ENCODE measurements at regions not wholly inside any gene's neighbourhood (a gene's known extent, or its start where the extent isn't known, plus 50 kb on each side); places are given as distances from the start of the nearest gene placed in this dataset.
"Not testable (repeated sequence)": the region's sequence is repeated elsewhere in the genome, so short reads cannot be mapped to it uniquely, and the experiment has no call there.

GRCh38 chr14:30362369-30363218 is 196.4 kb upstream of the G2E3 start:
- TF ChIP-seq, protein P1, sequence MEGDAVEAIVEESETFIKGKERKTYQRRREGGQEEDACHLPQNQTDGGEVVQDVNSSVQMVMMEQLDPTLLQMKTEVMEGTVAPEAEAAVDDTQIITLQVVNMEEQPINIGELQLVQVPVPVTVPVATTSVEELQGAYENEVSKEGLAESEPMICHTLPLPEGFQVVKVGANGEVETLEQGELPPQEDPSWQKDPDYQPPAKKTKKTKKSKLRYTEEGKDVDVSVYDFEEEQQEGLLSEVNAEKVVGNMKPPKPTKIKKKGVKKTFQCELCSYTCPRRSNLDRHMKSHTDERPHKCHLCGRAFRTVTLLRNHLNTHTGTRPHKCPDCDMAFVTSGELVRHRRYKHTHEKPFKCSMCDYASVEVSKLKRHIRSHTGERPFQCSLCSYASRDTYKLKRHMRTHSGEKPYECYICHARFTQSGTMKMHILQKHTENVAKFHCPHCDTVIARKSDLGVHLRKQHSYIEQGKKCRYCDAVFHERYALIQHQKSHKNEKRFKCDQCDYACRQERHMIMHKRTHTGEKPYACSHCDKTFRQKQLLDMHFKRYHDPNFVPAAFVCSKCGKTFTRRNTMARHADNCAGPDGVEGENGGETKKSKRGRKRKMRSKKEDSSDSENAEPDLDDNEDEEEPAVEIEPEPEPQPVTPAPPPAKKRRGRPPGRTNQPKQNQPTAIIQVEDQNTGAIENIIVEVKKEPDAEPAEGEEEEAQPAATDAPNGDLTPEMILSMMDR (IDR thresholded peaks at IDR 0.05; ENCODE audit: unreplicated experiment in 3 of 3): no peak
- no peaks in the 10 kb centered on the region for H3K27me3 Mint-ChIP-seq (ENCODE audit: low read depth)
- no peaks in the 10 kb centered on the region for H3K4me1 Mint-ChIP-seq
- H3K36me3 Mint-ChIP-seq (ENCODE audit: low read depth): no peaks in the 10 kb centered on the region
- H3K27ac Mint-ChIP-seq: no peak overlapping the region
- no peak overlapping the region for H3K4me3 Mint-ChIP-seq
- H3K9me3 Mint-ChIP-seq: peaks cover 3% of the 10 kb centered on the region

GRCh38 chr14:30363219-30363880 is 195.6 kb upstream of the G2E3 start:
- H3K4me3 Mint-ChIP-seq; H3K9me3 Mint-ChIP-seq; H3K27me3 Mint-ChIP-seq (ENCODE audit: low read depth); H3K4me1 Mint-ChIP-seq; H3K27ac Mint-ChIP-seq; H3K36me3 Mint-ChIP-seq (ENCODE audit: low read depth): not testable (repeated sequence)

DNA sequence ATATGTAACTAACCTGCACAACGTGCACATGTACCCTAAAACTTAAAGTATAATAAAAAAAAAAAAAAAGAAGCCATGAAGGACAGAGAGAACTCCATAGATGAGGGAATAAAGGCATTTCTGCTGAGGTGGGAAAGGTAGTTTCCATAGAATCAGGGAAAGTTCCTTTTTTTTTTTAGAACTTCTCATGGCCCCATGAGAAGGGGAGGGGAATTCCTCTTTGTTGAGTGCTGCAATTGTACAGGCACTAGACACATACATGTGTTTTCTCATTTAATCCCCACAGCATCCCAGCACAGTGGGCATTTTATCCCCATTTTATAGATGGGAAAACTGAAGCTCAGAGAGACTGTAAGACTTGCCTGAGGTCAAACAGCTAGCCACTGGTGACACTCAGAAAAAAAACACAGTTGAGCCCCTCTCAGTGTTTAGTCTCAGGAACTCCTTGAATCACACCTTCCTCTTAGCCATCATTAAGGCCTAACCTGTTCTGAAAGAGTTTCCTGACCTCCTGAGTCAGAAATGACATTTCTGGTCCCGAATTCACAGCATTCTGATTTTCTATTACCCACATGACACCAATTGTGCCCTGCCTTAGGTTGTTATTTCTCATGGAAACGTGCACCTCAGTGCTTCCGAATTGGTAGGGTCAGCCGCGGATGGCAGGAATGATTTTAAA is 189.3 kb upstream of the G2E3 start:
- TF ChIP-seq, protein P1 (IDR thresholded peaks at IDR 0.05; ENCODE audit: unreplicated experiment in 3 of 3): no peak
- no peaks in the 10 kb centered on the region for H3K4me1 Mint-ChIP-seq
- no peak overlapping the region for H3K27ac Mint-ChIP-seq
- no peaks in the 10 kb centered on the region for H3K27me3 Mint-ChIP-seq (ENCODE audit: low read depth)
- no peak overlapping the region for H3K4me3 Mint-ChIP-seq
- H3K36me3 Mint-ChIP-seq (ENCODE audit: low read depth): no peaks in the 10 kb centered on the region
- H3K9me3 Mint-ChIP-seq: peaks cover 4% of the 10 kb centered on the region

GRCh38 chr14:30373053-30373452 is 185.9 kb upstream of the G2E3 start:
- peaks cover 4% of the 10 kb centered on the region for H3K9me3 Mint-ChIP-seq
- no peaks in the 10 kb centered on the region for H3K27me3 Mint-ChIP-seq (ENCODE audit: low read depth)
- H3K4me1 Mint-ChIP-seq: no peaks in the 10 kb centered on the region
- H3K36me3 Mint-ChIP-seq (ENCODE audit: low read depth): no peaks in the 10 kb centered on the region
- TF ChIP-seq, protein P1 (IDR thresholded peaks at IDR 0.05; ENCODE audit: unreplicated experiment in 3 of 3): no peak
- H3K4me3 Mint-ChIP-seq: no peak overlapping the region
- no peak overlapping the region for H3K27ac Mint-ChIP-seq

- TF ChIP-seq, protein P1 (IDR thresholded peaks at IDR 0.05; ENCODE audit: unreplicated experiment in 3 of 3): no peak
- Mint-ChIP-seq H3K9me3 (peaks cover 4% of the 10 kb centered on the region), H3K4me1 (no peaks in the 10 kb centered on the region), H3K27me3 (ENCODE audit: low read depth) (no peaks in the 10 kb centered on the region), H3K36me3 (ENCODE audit: low read depth) (no peaks in the 10 kb centered on the region), H3K4me3 (no peak overlapping the region), H3K27ac (no peak overlapping the region)
These were observed 185.4 kb upstream of the G2E3 start for GRCh38 chr14:30373526-30373925.

- TF ChIP-seq, protein P1 (IDR thresholded peaks at IDR 0.05; ENCODE audit: unreplicated experiment in 3 of 3): peak; percentile 52 to 62 (median 58)
- no peaks in the 10 kb centered on the region for H3K36me3 Mint-ChIP-seq (ENCODE audit: low read depth)
- H3K4me3 Mint-ChIP-seq: no peak overlapping the region
- no peaks in the 10 kb centered on the region for H3K9me3 Mint-ChIP-seq
- no peak overlapping the region for H3K27ac Mint-ChIP-seq
- peaks cover 6% of the 10 kb centered on the region for H3K4me1 Mint-ChIP-seq
- peaks cover 5% of the 10 kb centered on the region for H3K27me3 Mint-ChIP-seq (ENCODE audit: low read depth)
These were observed 183.6 kb upstream of the G2E3 start for GRCh38 chr14:30375296-30375892.

Measured in nephron (organoid).